ENCODE measurements at regions not wholly inside any gene's neighbourhood (a gene's known extent, or its start where the extent isn't known, plus 50 kb on each side); places are given as distances from the start of the nearest gene placed in this dataset.

DNA sequence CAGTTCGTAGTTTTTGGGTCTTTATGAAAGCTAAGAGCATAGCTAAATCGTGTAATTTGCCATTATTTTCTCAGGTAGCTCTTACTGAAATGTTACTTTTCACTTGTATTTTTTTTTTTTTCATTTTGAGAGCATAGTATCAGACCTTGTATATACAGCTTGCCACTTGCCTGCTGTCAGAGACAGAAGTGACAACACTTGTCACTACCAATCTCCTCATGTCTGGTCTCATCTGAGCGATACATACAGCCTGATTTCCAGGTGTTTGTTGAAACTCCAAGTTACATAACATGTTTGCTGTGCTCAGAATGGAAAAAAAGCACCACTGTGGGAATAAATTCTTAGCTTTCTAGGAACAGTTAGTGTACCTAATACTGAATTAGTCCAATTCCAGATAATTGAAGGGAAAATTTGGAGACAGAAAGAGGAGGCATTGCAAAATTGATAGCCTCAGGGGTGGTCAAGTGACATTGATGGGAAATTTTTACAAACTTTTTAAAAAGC lies 621.4 kb upstream of the PKN2 start:
- peaks cover 0 to 5% of the 10 kb centered on the region in 2 donors for H3K4me1 Mint-ChIP-seq
- no peaks in the 10 kb centered on the region for H3K36me3 Mint-ChIP-seq
- no peaks in the 10 kb centered on the region for H3K9me3 Mint-ChIP-seq
- no peak for ATAC-seq (replicated peaks)
- peaks cover 0 to 5% of the 10 kb centered on the region in 2 donors for H3K27me3 Mint-ChIP-seq
- no peak overlapping the region for H3K27ac Mint-ChIP-seq
- DNase-seq, result no peak
- no peak overlapping the region for H3K4me3 Mint-ChIP-seq

- H3K9me3 Mint-ChIP-seq, result no peaks in the 10 kb centered on the region
- H3K4me3 Mint-ChIP-seq, result no peak overlapping the region
- DNase-seq (no peak), ATAC-seq (replicated peaks) (no peak)
- H3K27ac Mint-ChIP-seq, result no peak overlapping the region
- peaks cover 0 to 5% of the 10 kb centered on the region in 2 donors for H3K27me3 Mint-ChIP-seq
- no peaks in the 10 kb centered on the region for H3K36me3 Mint-ChIP-seq
- H3K4me1 Mint-ChIP-seq, result peaks cover 0 to 5% of the 10 kb centered on the region in 2 donors
Observed at GRCh38 chr1:88063605-88064004, 620.5 kb upstream of the PKN2 start.

DNA sequence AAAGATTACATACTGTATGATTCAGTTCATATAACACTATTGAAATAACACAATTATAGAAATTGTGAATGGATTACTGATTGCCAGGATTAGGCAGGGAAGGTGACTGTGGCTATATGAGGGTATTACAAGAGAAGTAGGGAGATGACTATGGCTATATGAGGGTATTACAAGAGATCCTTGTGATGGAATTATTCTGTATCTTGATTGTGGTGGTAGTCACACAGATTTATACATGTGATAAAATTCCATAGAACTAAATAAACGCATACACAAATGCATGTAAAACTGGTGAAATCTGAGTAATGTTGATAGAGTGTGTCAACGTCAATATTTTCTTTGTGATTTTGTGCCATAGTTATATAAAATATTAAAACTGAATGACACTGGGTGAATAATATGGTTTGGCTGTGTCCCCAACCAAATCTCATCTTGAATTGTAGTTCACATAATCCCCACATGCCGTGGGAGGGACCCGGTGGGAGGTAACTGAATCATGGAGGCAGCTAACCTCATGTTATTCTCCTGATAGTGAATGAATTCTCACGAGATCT lies 615.6 kb upstream of the PKN2 start:
- Mint-ChIP-seq H3K9me3 (no peaks in the 10 kb centered on the region), H3K4me1 (no peaks in the 10 kb centered on the region), H3K4me3 (no peak overlapping the region), H3K36me3 (no peaks in the 10 kb centered on the region), H3K27ac (no peak overlapping the region), H3K27me3 (peaks cover 10 to 12% of the 10 kb centered on the region in 2 donors)
- DNase-seq (no peak), ATAC-seq (replicated peaks) (no peak)

DNA sequence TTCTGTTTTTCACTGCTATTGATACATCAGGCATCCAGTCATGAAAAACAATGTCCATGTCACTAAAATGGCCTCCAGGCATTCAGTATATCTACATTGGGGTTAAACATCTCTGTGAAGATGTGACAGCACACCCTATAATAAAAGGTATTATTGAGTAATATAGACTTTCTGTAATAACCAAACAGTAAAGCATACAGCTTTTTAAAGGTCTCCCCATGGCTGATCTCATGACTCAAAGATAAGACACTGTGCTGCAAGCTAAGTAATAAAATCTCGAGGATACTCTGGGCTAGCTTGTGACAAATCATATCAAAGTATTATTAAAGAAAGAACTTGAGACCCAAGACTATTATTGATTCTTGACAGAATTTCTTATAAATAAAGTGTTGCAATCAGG lies 613.1 kb upstream of the PKN2 start:
- no peaks in the 10 kb centered on the region for H3K4me1 Mint-ChIP-seq

GRCh38 chr1:88074661-88075060 lies 609.4 kb upstream of the PKN2 start:
- H3K27me3 Mint-ChIP-seq, result peaks cover 4 to 12% of the 10 kb centered on the region in 2 donors
- no peak overlapping the region for H3K4me3 Mint-ChIP-seq
- no peak for ATAC-seq (replicated peaks)
- no peaks in the 10 kb centered on the region for H3K4me1 Mint-ChIP-seq
- H3K27ac Mint-ChIP-seq, result no peak overlapping the region
- no peak for DNase-seq
- no peaks in the 10 kb centered on the region for H3K36me3 Mint-ChIP-seq
- H3K9me3 Mint-ChIP-seq, result peaks cover 0 to 1% of the 10 kb centered on the region in 2 donors

More for the DNA sequence above, 613.1 kb upstream of the PKN2 start:
- Mint-ChIP-seq H3K27ac (no peak overlapping the region), H3K36me3 (no peaks in the 10 kb centered on the region), H3K27me3 (peaks cover 10 to 12% of the 10 kb centered on the region in 2 donors), H3K9me3 (no peaks in the 10 kb centered on the region), H3K4me3 (no peak overlapping the region)
- DNase-seq (no peak), ATAC-seq (replicated peaks) (no peak)

DNA sequence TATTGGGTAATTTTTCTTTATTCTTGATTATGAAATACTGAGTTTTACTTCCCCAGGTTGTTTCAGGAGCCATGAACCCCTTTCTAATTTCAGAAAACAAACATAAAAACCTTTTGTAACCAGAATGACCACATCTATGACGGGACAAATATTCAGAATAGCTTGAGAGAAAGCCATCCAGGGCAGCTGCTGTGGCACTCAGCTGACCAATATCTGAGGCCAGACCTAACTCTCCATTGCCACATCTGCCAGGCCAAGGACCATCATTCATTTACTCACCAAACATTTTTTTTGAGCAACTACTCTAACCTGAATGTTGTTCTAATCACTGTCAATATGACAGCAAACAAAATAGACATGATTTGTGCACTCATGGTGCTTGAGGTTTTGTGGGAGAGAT lies 608.3 kb upstream of the PKN2 start:
- H3K9me3 Mint-ChIP-seq, result peaks cover 0 to 1% of the 10 kb centered on the region in 2 donors
- no peaks in the 10 kb centered on the region for H3K36me3 Mint-ChIP-seq
- no peak overlapping the region for H3K4me3 Mint-ChIP-seq
- no peaks in the 10 kb centered on the region for H3K4me1 Mint-ChIP-seq
- no peak overlapping the region for H3K27ac Mint-ChIP-seq
- DNase-seq (no peak), ATAC-seq (replicated peaks) (no peak)
- H3K27me3 Mint-ChIP-seq, result peaks cover 0 to 7% of the 10 kb centered on the region in 2 donors

DNA sequence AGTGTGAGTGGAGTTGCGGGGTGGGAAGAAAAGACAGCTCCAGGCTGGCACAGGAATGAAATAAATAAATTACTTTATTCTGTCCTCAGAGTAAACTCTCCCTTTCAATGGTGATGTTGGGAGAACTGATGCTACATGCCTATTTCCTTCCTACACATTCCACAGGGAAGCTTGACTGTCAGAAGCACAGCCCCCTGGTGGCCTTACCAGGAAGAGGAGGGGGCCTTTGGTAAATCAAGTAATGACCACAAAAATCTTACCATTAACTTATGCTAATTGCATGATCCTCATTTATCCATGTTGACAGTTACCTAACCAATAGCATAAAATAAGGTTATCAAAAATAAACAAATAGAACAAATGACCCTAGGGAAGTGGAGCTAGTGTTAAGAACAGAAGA lies 605.0 kb upstream of the PKN2 start:
- Mint-ChIP-seq H3K4me3 (no peak overlapping the region), H3K27ac (no peak overlapping the region), H3K27me3 (peaks cover 0 to 12% of the 10 kb centered on the region in 2 donors), H3K36me3 (no peaks in the 10 kb centered on the region), H3K4me1 (no peaks in the 10 kb centered on the region), H3K9me3 (peaks cover 0 to 1% of the 10 kb centered on the region in 2 donors)
- DNase-seq (no peak), ATAC-seq (replicated peaks) (no peak)

DNA sequence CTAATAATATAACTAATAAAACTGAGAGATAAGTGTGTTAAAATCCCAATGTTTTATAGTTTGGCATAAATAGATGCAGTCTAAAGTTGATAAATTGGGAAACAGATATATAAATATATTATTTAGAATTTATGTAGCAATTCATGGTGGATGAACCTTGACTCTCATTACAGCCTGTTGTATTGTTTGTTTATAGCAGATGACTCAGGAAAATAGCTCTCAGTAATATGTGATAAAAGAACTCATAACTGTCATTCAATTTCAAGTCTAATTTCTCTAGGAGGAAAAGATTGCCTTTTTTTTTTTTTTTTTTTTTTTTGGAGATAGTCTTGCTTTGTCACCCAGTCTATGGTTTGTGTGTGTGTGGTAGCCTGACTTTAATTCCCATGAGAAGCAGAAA lies 603.2 kb upstream of the PKN2 start:
- DNase-seq, result no peak
- no peaks in the 10 kb centered on the region for H3K36me3 Mint-ChIP-seq

DNA sequence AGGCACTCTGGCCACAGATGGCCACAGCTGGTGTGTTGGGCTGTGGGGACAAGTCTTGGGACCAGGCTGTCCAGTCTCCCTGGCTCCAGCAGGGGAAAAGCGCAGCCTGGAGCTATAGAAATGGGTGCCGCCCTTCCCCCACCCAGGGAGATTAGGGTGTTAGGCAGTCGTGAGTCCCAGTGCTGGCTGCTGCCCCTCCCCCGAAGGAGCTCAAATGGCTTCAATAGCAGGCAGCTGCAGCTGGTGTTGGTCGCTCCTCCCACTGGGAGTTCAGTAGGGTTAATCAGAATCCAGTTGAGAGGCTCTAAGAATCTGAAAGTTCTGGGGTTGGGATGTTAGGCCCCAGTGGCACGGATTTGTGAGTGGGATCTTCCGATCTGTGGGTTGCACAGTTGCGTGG lies 595.6 kb upstream of the PKN2 start:
- Mint-ChIP-seq H3K27ac (no peak overlapping the region), H3K27me3 (peaks cover 7 to 16% of the 10 kb centered on the region in 2 donors), H3K4me1 (no peaks in the 10 kb centered on the region), H3K9me3 (peaks cover 0 to 12% of the 10 kb centered on the region in 2 donors), H3K36me3 (no peaks in the 10 kb centered on the region), H3K4me3 (no peak overlapping the region)
- DNase-seq (no peak), ATAC-seq (replicated peaks) (no peak)

More for the DNA sequence above, 603.2 kb upstream of the PKN2 start:
- Mint-ChIP-seq H3K4me3 (no peak overlapping the region), H3K27me3 (peaks cover 0 to 12% of the 10 kb centered on the region in 2 donors), H3K27ac (no peak overlapping the region), H3K9me3 (peaks cover 0 to 13% of the 10 kb centered on the region in 2 donors), H3K4me1 (no peaks in the 10 kb centered on the region)
- no peak for ATAC-seq (replicated peaks)

GRCh38 chr1:88089961-88090360 lies 594.1 kb upstream of the PKN2 start:
- H3K9me3 Mint-ChIP-seq, result peaks cover 0 to 7% of the 10 kb centered on the region in 2 donors
- H3K27me3 Mint-ChIP-seq, result peaks cover 6 to 19% of the 10 kb centered on the region in 2 donors

GRCh38 chr1:88098881-88099280 lies 585.2 kb upstream of the PKN2 start:
- H3K9me3 Mint-ChIP-seq, result no peaks in the 10 kb centered on the region
- no peak overlapping the region for H3K27ac Mint-ChIP-seq
- peaks cover 4 to 6% of the 10 kb centered on the region in 2 donors for H3K27me3 Mint-ChIP-seq
- no peaks in the 10 kb centered on the region for H3K4me1 Mint-ChIP-seq
- ATAC-seq (replicated peaks) (no peak), DNase-seq (no peak)
- H3K36me3 Mint-ChIP-seq, result no peaks in the 10 kb centered on the region
- no peak overlapping the region for H3K4me3 Mint-ChIP-seq

More at GRCh38 chr1:88089961-88090360, 594.1 kb upstream of the PKN2 start:
- ATAC-seq (replicated peaks) (no peak), DNase-seq (no peak)
- Mint-ChIP-seq H3K36me3 (no peaks in the 10 kb centered on the region), H3K27ac (no peak overlapping the region), H3K4me3 (no peak overlapping the region), H3K4me1 (no peaks in the 10 kb centered on the region)

GRCh38 chr1:88101041-88101440 lies 583.0 kb upstream of the PKN2 start:
- DNase-seq (no peak), ATAC-seq (replicated peaks) (no peak)
- Mint-ChIP-seq H3K36me3 (no peaks in the 10 kb centered on the region), H3K4me1 (no peaks in the 10 kb centered on the region), H3K27ac (no peak overlapping the region), H3K27me3 (peaks cover 6 to 13% of the 10 kb centered on the region in 2 donors), H3K9me3 (no peaks in the 10 kb centered on the region), H3K4me3 (no peak overlapping the region)

GRCh38 chr1:88104236-88104635 lies 579.8 kb upstream of the PKN2 start:
- no peak overlapping the region for H3K4me3 Mint-ChIP-seq
- no peaks in the 10 kb centered on the region for H3K4me1 Mint-ChIP-seq
- peaks cover 5 to 10% of the 10 kb centered on the region in 2 donors for H3K27me3 Mint-ChIP-seq
- H3K9me3 Mint-ChIP-seq, result no peaks in the 10 kb centered on the region
- no peak for DNase-seq
- no peak for ATAC-seq (replicated peaks)
- no peak overlapping the region for H3K27ac Mint-ChIP-seq
- no peaks in the 10 kb centered on the region for H3K36me3 Mint-ChIP-seq

- DNase-seq (no peak), ATAC-seq (replicated peaks) (no peak)
- no peak overlapping the region for H3K4me3 Mint-ChIP-seq
- H3K9me3 Mint-ChIP-seq, result no peaks in the 10 kb centered on the region
- H3K4me1 Mint-ChIP-seq, result no peaks in the 10 kb centered on the region
- peaks cover 5 to 10% of the 10 kb centered on the region in 2 donors for H3K27me3 Mint-ChIP-seq
- no peak overlapping the region for H3K27ac Mint-ChIP-seq
- no peaks in the 10 kb centered on the region for H3K36me3 Mint-ChIP-seq
Observed at GRCh38 chr1:88104886-88105285, 579.2 kb upstream of the PKN2 start.

GRCh38 chr1:88111816-88112215 lies 572.3 kb upstream of the PKN2 start:
- H3K36me3 Mint-ChIP-seq, result no peaks in the 10 kb centered on the region
- DNase-seq (no peak), ATAC-seq (replicated peaks) (no peak)
- no peak overlapping the region for H3K4me3 Mint-ChIP-seq
- H3K27me3 Mint-ChIP-seq, result peaks cover 0 to 6% of the 10 kb centered on the region in 2 donors
- H3K4me1 Mint-ChIP-seq, result no peaks in the 10 kb centered on the region
- no peak overlapping the region for H3K27ac Mint-ChIP-seq
- no peaks in the 10 kb centered on the region for H3K9me3 Mint-ChIP-seq

Measured in stimulated activated naive B cell treated with anti-CD40 and anti-IgM and Interleukin-4, amounts not matched to agents 10 μg/mL and 1 μg/mL and 100 μg/mL, for 72 hours (primary cell).